ENCODE measurements at regions not wholly inside any gene's neighbourhood (a gene's known extent, or its start where the extent isn't known, plus 50 kb on each side); places are given as distances from the start of the nearest gene placed in this dataset.

GRCh38 chr2:382728-383022 is 94.8 kb upstream of the ALKAL2 start (continued):
- TF ChIP-seq CTCF (IDR thresholded peaks at IDR 0.05 in 2 of 3, conservative IDR thresholded peaks at IDR 0.05 in 1 of 3; ENCODE audit: borderline replicate concordance in 1 of 3, insufficient read depth in 1 of 3, low read depth in 2 of 3, low read length in 2 of 3) (no peak), ZFX (IDR thresholded peaks at IDR 0.05) (no peak), CBX3 (IDR thresholded peaks at IDR 0.05; ENCODE audit: low read depth) (no peak)

- CTCF ChIA-PET, result interaction anchor here (1.5 kb wide), 1 partner anchor 50 kb away, joined by 4 read pairs; no protein-coding TSS in a partner anchor
- Histone ChIP-seq H3K27ac (ENCODE audit: low read depth, low read length) (no peak overlapping the region), H3K4me2 (ENCODE audit: low read length) (no peak overlapping the region), H2AFZ (ENCODE audit: low read depth, low read length, poor library complexity, severe bottlenecking) (no peak overlapping the region), H3K27me3 (ENCODE audit: insufficient read depth, low read length) (peaks cover 15% of the 10 kb centered on the region; the same call in 1 of the 2 replicates), H3K9me3 (ENCODE audit: control insufficient read depth in 1 of 2, insufficient read depth in 1 of 2, low read depth in 1 of 2, low read length in 2 of 2) (no peaks in the 10 kb centered on the region), H3K9ac (ENCODE audit: low read length) (no peak overlapping the region), H3K36me3 (ENCODE audit: control insufficient read depth in 1 of 2, insufficient read depth in 2 of 2, low read length in 2 of 2) (no peaks in the 10 kb centered on the region), H3K4me3 (replicated peaks in 1 of 2; ENCODE audit: low read depth in 1 of 2, low read length in 2 of 2) (no peak overlapping the region), H3K79me2 (ENCODE audit: insufficient read depth, low read length) (no peaks in the 10 kb centered on the region), H4K20me1 (ENCODE audit: insufficient read depth) (no peaks in the 10 kb centered on the region), H3K4me1 (ENCODE audit: control insufficient read depth in 1 of 2, insufficient read depth in 2 of 2, low read length in 2 of 2) (peaks cover 5 to 9% of the 10 kb centered on the region in 2 experiments; a peak in 3 of 4 replicates), H3K9me2 (ENCODE audit: insufficient read depth) (no peaks in the 10 kb centered on the region)
- RAD21 ChIA-PET (ENCODE audit: low non-redundant PET in 1 of 2, low total read pairs in 2 of 2, uncharacterized antibody in 2 of 2, unreplicated experiment in 2 of 2), result no interaction called here
- POLR2A ChIA-PET, result no interaction called here
- ATAC-seq, result no peak
- TF ChIP-seq SIN3A (IDR thresholded peaks at IDR 0.05; ENCODE audit: low read depth) (no peak), REST (IDR thresholded peaks at IDR 0.05; ENCODE audit: low read depth) (no peak), SRF (IDR thresholded peaks at IDR 0.05; ENCODE audit: low read depth) (no peak), FOSL1 (IDR thresholded peaks at IDR 0.05; ENCODE audit: low read depth) (no peak), ZNF274 (IDR thresholded peaks at IDR 0.05; ENCODE audit: low read depth, low read length) (no peak), ATF3 (IDR thresholded peaks at IDR 0.05) (no peak)
- no TSS peak for BruUV-seq (replicated peaks)
- intact Hi-C loops (cut with micrococcal nuclease), result no loop called here
- no peak for DNase-seq (ENCODE audit: low read depth, low spot score)
These were observed 94.2 kb upstream of the ALKAL2 start for GRCh38 chr2:381941-382727.

All from HCT116 (cell line).